Activated CD8-positive, alpha-beta T cell treated with anti-CD3 and anti-CD28 coated beads for 36 hours (primary cell): ENCODE measurements at regions not wholly inside any gene's neighbourhood (a gene's known extent, or its start where the extent isn't known, plus 50 kb on each side); places are given as distances from the start of the nearest gene placed in this dataset.

Experiments used
- ATAC-seq: fragments of 200-7000 bp; cut with Tn5 transposase; one replicate; pipeline ENCODE4 v1.10.0; 2021; ENCODE audit warnings: mild to moderate bottlenecking, moderate library complexity
- CTCF ChIA-PET: fragments of 350-600 bp; sonication (Branson Sonifier 250); formaldehyde crosslinking; loops from one replicate; lab custom pipeline; 2021; ENCODE audit warnings: antibody characterized with exemption; lab: Charles Lee
- POLR2A ChIA-PET: fragments of 350-600 bp; sonication (Branson Sonifier 250); formaldehyde crosslinking; loops from one replicate; lab custom pipeline; 2021; ENCODE audit warnings: antibody characterized with exemption; lab: Charles Lee
- DNase-seq: peaks from one replicate; pipeline ENCODE4 v3.0.0-alpha.2; 2020
- H3K27ac Mint-ChIP-seq: one replicate; pipeline ENCODE4 v1.8.0; 2021; ENCODE audit warnings: mild to moderate bottlenecking, mixed read lengths
- H3K27me3 Mint-ChIP-seq: one replicate; pipeline ENCODE4 v1.8.0; 2021; ENCODE audit warnings: mixed read lengths
- H3K36me3 Mint-ChIP-seq: one replicate; pipeline ENCODE4 v1.8.0; 2021; ENCODE audit warnings: low read depth, mixed read lengths
- H3K4me1 Mint-ChIP-seq: one replicate; pipeline ENCODE4 v1.8.0; 2021; ENCODE audit warnings: low read depth, mixed read lengths
- H3K4me3 Mint-ChIP-seq: one replicate; pipeline ENCODE4 v1.8.0; 2021; ENCODE audit warnings: mild to moderate bottlenecking, moderate library complexity, mixed read lengths
- H3K9me3 Mint-ChIP-seq: one replicate; pipeline ENCODE4 v1.8.0; 2021; ENCODE audit warnings: mixed read lengths
- CTCF ChIP-seq: fragments of 200-600 bp; IDR thresholded peaks from one replicate; pipeline ENCODE4 v1.8.0; 2022; ENCODE audit warnings: antibody characterized with exemption, mild to moderate bottlenecking
- intact Hi-C: fragments of 100-400 bp; cut with micrococcal nuclease; formaldehyde crosslinking; loops from one replicate; pipeline ENCODE4 v1.10.0; 2022

- intact Hi-C loops, result no loop called here
- POLR2A ChIA-PET, result no interaction called here
- H3K36me3 Mint-ChIP-seq, result no peaks in the 10 kb centered on the region
- H3K9me3 Mint-ChIP-seq, result peaks cover 11% of the 10 kb centered on the region
- H3K4me1 Mint-ChIP-seq, result no peaks in the 10 kb centered on the region
- CTCF ChIA-PET, result no interaction called here
- no peak for TF ChIP-seq CTCF
- H3K27ac Mint-ChIP-seq, result no peak overlapping the region
- no peak overlapping the region for H3K4me3 Mint-ChIP-seq
- DNase-seq (no peak), ATAC-seq (no peak)
- no peaks in the 10 kb centered on the region for H3K27me3 Mint-ChIP-seq
Measured at GRCh38 chr17:13143001-13143400, 125.2 kb upstream of the ELAC2 start.

- TF ChIP-seq CTCF, result no peak
- H3K9me3 Mint-ChIP-seq, result peaks cover 18% of the 10 kb centered on the region
- no peaks in the 10 kb centered on the region for H3K36me3 Mint-ChIP-seq
- ATAC-seq (no peak), DNase-seq (no peak)
- no peaks in the 10 kb centered on the region for H3K27me3 Mint-ChIP-seq
- intact Hi-C loops, result no loop called here
- no peak overlapping the region for H3K27ac Mint-ChIP-seq
- ChIA-PET POLR2A (no interaction called here), CTCF (no interaction called here)
- no peaks in the 10 kb centered on the region for H3K4me1 Mint-ChIP-seq
- no peak overlapping the region for H3K4me3 Mint-ChIP-seq
Measured at GRCh38 chr17:13140750-13141149, 122.9 kb upstream of the ELAC2 start.

- peaks cover 4% of the 10 kb centered on the region for H3K27me3 Mint-ChIP-seq
- CTCF ChIA-PET, result interaction anchor here (1.3 kb wide), 1 partner anchor 20 kb away, joined by 3 read pairs; no protein-coding TSS in a partner anchor
Measured at GRCh38 chr17:13135506-13135905, 117.7 kb upstream of the ELAC2 start.

GRCh38 chr17:13134076-13134475 lies 116.2 kb upstream of the ELAC2 start:
- Mint-ChIP-seq H3K36me3 (no peaks in the 10 kb centered on the region), H3K4me3 (no peak overlapping the region), H3K9me3 (peaks cover 11% of the 10 kb centered on the region), H3K27me3 (peaks cover 4% of the 10 kb centered on the region), H3K4me1 (no peaks in the 10 kb centered on the region), H3K27ac (no peak overlapping the region)
- ChIA-PET CTCF (no interaction called here), POLR2A (no interaction called here)
- TF ChIP-seq CTCF, result no peak
- DNase-seq, result no peak
- no peak for ATAC-seq
- intact Hi-C loops, result no loop called here

More at GRCh38 chr17:13135506-13135905, 117.7 kb upstream of the ELAC2 start:
- TF ChIP-seq CTCF, result no peak
- Mint-ChIP-seq H3K27ac (no peak overlapping the region), H3K4me1 (no peaks in the 10 kb centered on the region), H3K9me3 (peaks cover 18% of the 10 kb centered on the region), H3K4me3 (no peak overlapping the region), H3K36me3 (no peaks in the 10 kb centered on the region)
- POLR2A ChIA-PET, result no interaction called here
- intact Hi-C loops, result no loop called here
- ATAC-seq, result no peak
- DNase-seq, result no peak

- Mint-ChIP-seq H3K27me3 (peaks cover 5% of the 10 kb centered on the region), H3K27ac (no peak overlapping the region), H3K4me1 (no peaks in the 10 kb centered on the region), H3K36me3 (no peaks in the 10 kb centered on the region), H3K4me3 (no peak overlapping the region), H3K9me3 (no peaks in the 10 kb centered on the region)
- DNase-seq (no peak), ATAC-seq (no peak)
- POLR2A ChIA-PET, result interaction anchor here (0.8 kb wide), 1 partner anchor 8 kb away, joined by 3 read pairs; no protein-coding TSS in a partner anchor
- CTCF ChIA-PET, result no interaction called here
- intact Hi-C loops, result no loop called here
- TF ChIP-seq CTCF, result no peak
Measured at GRCh38 chr17:13131225-13131624, 113.4 kb upstream of the ELAC2 start.
